Sigmoid colon (tissue), 6 donors: ENCODE measurements at regions not wholly inside any gene's neighbourhood (a gene's known extent, or its start where the extent isn't known, plus 50 kb on each side); places are given as distances from the start of the nearest gene placed in this dataset.

Source experiments
- DNase-seq: peaks from one replicate; pipeline ENCODE4 v3.0.0-alpha.2; 2019
- H3K27ac ChIP-seq, 4 donors: fragments of 200-600 bp; sonication (generic); one replicate each; pipeline ENCODE4 v1.5.1; 2016 to 2019; ENCODE audit warnings: mild to moderate bottlenecking in 1 of 4
- H3K27me3 ChIP-seq, 3 donors: fragments of 200-600 bp; sonication (generic); one replicate each; pipeline ENCODE4 v1.5.1; 2019; ENCODE audit warnings: mild to moderate bottlenecking in 1 of 3
- H3K36me3 ChIP-seq, 4 donors: fragments of 200-600 bp; sonication (generic); one replicate each; pipeline ENCODE4 v1.5.1; 2016 to 2019
- H3K4me1 ChIP-seq, 4 donors: fragments of 200-600 bp; sonication (generic); one replicate each; pipeline ENCODE4 v1.5.1; 2017 to 2019
- H3K4me3 ChIP-seq, 4 donors: fragments of 200-600 bp; sonication (generic); one replicate each; pipeline ENCODE4 v1.5.1; 2017 to 2019; ENCODE audit warnings: mild to moderate bottlenecking in 2 of 4, moderate library complexity in 1 of 4
- H3K9me3 ChIP-seq, 4 donors: fragments of 200-600 bp in 3 of 4; sonication (generic) in 3 of 4; one replicate each; pipeline versions ENCODE4 v1.5.1 to v1.6.1; 2013 to 2019
- EP300 ChIP-seq, 4 donors: sonication (generic); formaldehyde crosslinking; IDR thresholded peaks; one replicate each; pipeline ENCODE4 v1.6.1; 2017; ENCODE audit warnings: antibody characterized with exemption in 4 of 4
- POLR2A ChIP-seq, 2 donors: fragments of 450-650 bp; IDR thresholded peaks; one replicate each; pipeline ENCODE4 v1.6.1; 2016; ENCODE audit warnings: antibody characterized with exemption in 2 of 2, mild to moderate bottlenecking in 2 of 2, moderate library complexity in 2 of 2
- POLR2AphosphoS5 ChIP-seq, 4 donors: sonication (generic); formaldehyde crosslinking; IDR thresholded peaks; one replicate each; pipeline ENCODE4 v1.6.1; 2017; ENCODE audit warnings: antibody characterized with exemption in 4 of 4
- WGBS, 2 donors: extraction: QIAGEN DNeasy Blood & Tissue Kit; methylation state at CpG; one replicate each; pipeline ENCODE4 v1.1.7; 2013; 5-methylcytosine and 5-hydroxymethylcytosine counted together
- intact Hi-C: fragments of 100-400 bp; cut with DNase I; formaldehyde crosslinking; loops from one replicate; pipeline ENCODE4 v1.15.1; 2023
- TF ChIP-seq, protein P1 (sequence below), 4 experiments: fragments of 450-650 bp in 3 of 4; fragments of 200-600 bp in 1 of 4; IDR thresholded peaks; one replicate each; pipeline ENCODE4 v1.5.1; 2016 to 2019; ENCODE audit warnings: antibody characterized with exemption in 4 of 4, mild to moderate bottlenecking in 3 of 4, moderate library complexity in 2 of 4
- donor health status: healthy with polysubstance abuse.
- donor health status: healthy.

DNA sequence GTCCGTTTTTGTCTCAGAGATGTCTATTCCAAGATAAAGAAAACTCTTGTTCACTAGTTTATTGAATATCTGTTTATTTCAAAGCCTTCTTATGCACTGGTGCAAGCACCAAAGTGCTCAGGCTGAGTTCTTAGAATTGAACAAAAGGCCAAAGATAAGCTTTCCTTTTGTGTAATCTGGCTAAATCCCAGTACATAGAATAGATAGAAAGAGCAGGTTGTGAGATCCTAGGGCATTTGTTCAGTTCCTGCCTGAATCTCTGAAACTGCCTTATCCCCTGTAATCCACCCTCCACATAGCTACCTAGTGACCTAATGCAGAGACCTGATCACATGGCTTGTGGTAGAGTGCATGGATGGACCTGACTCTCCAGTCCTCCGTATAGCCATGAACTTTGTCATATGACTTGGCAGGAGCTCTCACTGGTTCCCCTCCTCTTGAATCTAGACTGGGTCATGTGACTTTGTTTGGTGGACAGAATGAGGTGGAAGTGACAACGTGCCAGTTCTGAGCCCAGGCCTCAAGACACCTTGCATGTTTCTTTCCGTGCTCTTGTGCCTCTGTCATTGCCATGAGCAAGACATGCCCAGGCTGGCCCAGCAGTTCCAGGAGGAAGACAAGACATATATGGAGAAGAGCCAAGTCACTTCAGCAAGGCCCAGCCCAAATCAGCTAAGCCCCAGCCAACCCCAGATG lies 139.3 kb upstream of the SHB start:
- Histone ChIP-seq H3K4me1 (no peaks in the 10 kb centered on the region), H3K36me3 (no peaks in the 10 kb centered on the region), H3K27me3 (no peaks in the 10 kb centered on the region), H3K4me3 (no peak overlapping the region), H3K27ac (no peak overlapping the region), H3K9me3 (no peaks in the 10 kb centered on the region)
- intact Hi-C loops: no loop called here
- WGBS, 2 donors: 88 to 91% methylated on average over 4 of the region's 4 CpGs
- TF ChIP-seq, protein P1, sequence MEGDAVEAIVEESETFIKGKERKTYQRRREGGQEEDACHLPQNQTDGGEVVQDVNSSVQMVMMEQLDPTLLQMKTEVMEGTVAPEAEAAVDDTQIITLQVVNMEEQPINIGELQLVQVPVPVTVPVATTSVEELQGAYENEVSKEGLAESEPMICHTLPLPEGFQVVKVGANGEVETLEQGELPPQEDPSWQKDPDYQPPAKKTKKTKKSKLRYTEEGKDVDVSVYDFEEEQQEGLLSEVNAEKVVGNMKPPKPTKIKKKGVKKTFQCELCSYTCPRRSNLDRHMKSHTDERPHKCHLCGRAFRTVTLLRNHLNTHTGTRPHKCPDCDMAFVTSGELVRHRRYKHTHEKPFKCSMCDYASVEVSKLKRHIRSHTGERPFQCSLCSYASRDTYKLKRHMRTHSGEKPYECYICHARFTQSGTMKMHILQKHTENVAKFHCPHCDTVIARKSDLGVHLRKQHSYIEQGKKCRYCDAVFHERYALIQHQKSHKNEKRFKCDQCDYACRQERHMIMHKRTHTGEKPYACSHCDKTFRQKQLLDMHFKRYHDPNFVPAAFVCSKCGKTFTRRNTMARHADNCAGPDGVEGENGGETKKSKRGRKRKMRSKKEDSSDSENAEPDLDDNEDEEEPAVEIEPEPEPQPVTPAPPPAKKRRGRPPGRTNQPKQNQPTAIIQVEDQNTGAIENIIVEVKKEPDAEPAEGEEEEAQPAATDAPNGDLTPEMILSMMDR (IDR thresholded peaks at IDR 0.05): no peak
- TF ChIP-seq POLR2AphosphoS5 (IDR thresholded peaks at IDR 0.05) (no peak), POLR2A (IDR thresholded peaks at IDR 0.05) (no peak), EP300 (IDR thresholded peaks at IDR 0.05) (no peak)
- no peak for DNase-seq

DNA sequence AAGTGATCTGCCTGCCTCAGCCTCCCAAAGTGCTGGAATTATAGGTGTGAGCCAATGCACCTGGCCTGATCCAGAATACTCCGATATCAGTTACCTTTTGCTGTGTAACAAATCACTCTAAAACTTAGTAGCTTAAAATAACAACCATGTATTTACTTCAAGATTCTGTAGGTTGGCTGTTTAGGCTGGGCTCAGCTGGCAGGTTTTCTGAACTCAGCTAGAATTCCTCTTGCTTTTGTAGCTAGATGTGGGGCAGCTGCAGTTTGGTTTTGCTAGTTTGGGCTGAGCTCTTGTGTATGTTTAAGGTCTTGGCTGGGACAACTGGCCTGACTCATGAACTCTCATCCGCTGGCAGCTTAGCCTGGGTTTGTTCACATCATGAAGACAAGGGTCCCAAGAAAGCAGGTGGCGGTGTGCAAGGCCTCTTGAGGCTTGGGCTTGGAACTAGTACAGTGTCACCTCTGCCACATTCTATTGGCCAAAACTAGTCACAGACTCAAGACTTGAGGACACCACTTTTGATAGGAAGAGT lies 138.3 kb upstream of the SHB start:
- no peak for TF ChIP-seq EP300 (IDR thresholded peaks at IDR 0.05)
- TF ChIP-seq, protein P1 (IDR thresholded peaks at IDR 0.05): no peak
- no peak for TF ChIP-seq POLR2A (IDR thresholded peaks at IDR 0.05)
- H3K4me3 ChIP-seq: no peak overlapping the region
- no peak for DNase-seq
- H3K4me1 ChIP-seq: no peaks in the 10 kb centered on the region
- no peaks in the 10 kb centered on the region for H3K9me3 ChIP-seq
- no peaks in the 10 kb centered on the region for H3K27me3 ChIP-seq
- H3K27ac ChIP-seq: no peak overlapping the region
- WGBS, 2 donors: 63 to 79% methylated on average over 3 of the region's 3 CpGs
- intact Hi-C loops: no loop called here
- H3K36me3 ChIP-seq: no peaks in the 10 kb centered on the region

DNA sequence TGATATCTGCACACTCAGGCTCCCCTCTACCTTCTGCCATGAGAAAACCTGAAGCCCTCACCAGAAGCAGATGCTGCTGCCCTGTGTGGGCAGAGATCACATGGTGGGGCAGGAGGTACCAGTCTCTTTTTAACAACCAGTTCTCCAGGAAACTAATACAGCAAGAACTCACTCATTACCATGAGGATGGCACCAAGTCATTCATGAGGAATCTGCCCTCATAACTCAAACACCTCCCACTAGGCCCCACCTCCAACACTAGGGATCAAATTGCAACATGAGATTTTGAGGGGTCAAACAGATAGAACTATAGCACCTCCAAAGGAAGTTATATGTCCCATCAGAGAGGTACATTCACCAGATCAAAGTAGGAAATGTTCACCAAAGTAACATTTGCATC lies 136.3 kb upstream of the SHB start:
- Histone ChIP-seq H3K9me3 (no peaks in the 10 kb centered on the region), H3K4me1 (no peaks in the 10 kb centered on the region), H3K36me3 (no peaks in the 10 kb centered on the region), H3K4me3 (no peak overlapping the region), H3K27me3 (no peaks in the 10 kb centered on the region), H3K27ac (no peak overlapping the region)
- TF ChIP-seq POLR2A (IDR thresholded peaks at IDR 0.05) (no peak), POLR2AphosphoS5 (IDR thresholded peaks at IDR 0.05) (no peak), EP300 (IDR thresholded peaks at IDR 0.05) (no peak)
- TF ChIP-seq, protein P1 (IDR thresholded peaks at IDR 0.05): no peak
- intact Hi-C loops: no loop called here
- no peak for DNase-seq

DNA sequence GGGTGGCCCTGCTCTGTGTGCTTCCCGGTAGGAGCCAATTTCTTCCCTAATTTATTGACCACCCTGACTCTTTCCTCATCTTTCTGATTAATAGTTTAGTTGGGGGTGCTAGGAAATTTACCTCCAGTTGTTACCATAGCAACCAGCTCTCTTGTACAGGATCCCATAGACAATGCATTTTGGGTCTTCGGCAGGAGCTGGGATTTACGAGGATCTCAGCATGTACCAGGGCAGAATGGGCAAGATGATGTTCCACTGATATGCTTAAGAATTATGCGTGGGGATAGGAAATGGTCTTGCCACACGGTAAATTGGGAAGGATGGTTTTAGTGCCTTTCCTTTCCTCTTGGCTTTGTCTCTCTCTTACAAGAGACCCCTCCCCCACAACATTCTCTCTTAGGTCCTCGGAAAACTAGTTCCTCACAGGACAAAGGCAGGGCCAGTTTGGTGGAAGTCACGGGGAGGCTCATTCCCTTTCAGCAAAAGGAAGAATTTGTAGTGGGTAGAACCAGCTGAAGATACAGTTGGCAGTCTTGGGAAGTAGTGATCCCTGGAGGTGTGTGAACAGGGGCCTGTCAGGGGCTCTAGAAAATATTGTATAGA lies 133.4 kb upstream of the SHB start:
- H3K27ac ChIP-seq: no peak overlapping the region
- H3K9me3 ChIP-seq: no peaks in the 10 kb centered on the region
- no peak overlapping the region for H3K4me3 ChIP-seq
- WGBS, 2 donors: 65 to 71% methylated on average over 7 of the region's 7 CpGs
- H3K36me3 ChIP-seq: no peaks in the 10 kb centered on the region
- H3K4me1 ChIP-seq: no peaks in the 10 kb centered on the region
- H3K27me3 ChIP-seq: no peaks in the 10 kb centered on the region
- TF ChIP-seq POLR2A (IDR thresholded peaks at IDR 0.05): no peak
- no peak for TF ChIP-seq EP300 (IDR thresholded peaks at IDR 0.05)
- no peak for TF ChIP-seq POLR2AphosphoS5 (IDR thresholded peaks at IDR 0.05)
- TF ChIP-seq, protein P1 (IDR thresholded peaks at IDR 0.05): no peak
- no peak for DNase-seq
- intact Hi-C loops: no loop called here
